Body of pancreas (tissue), 4 donors: ENCODE measurements at regions not wholly inside any gene's neighbourhood (a gene's known extent, or its start where the extent isn't known, plus 50 kb on each side); places are given as distances from the start of the nearest gene placed in this dataset.

Experiments
- CTCF ChIP-seq, 7 experiments: fragments of 450-650 bp in 4 of 7; fragments of 200-600 bp in 3 of 7; sonication (generic) in 3 of 7; IDR thresholded peaks; one replicate each; pipeline ENCODE4 v1.5.1; 2016 to 2019; ENCODE audit warnings: antibody characterized with exemption in 7 of 7
- POLR2A ChIP-seq, 3 donors: fragments of 450-650 bp; IDR thresholded peaks; one replicate each; pipeline ENCODE4 v1.6.1; 2016; ENCODE audit warnings: antibody characterized with exemption in 3 of 3, mild to moderate bottlenecking in 2 of 3

- no peak for TF ChIP-seq CTCF (IDR thresholded peaks at IDR 0.05)
- no peak for TF ChIP-seq POLR2A (IDR thresholded peaks at IDR 0.05)
Measured at GRCh38 chr6:159397753-159398152, 228.6 kb downstream of the FNDC1 start.
